ENCODE measurements at regions not wholly inside any gene's neighbourhood (a gene's known extent, or its start where the extent isn't known, plus 50 kb on each side); places are given as distances from the start of the nearest gene placed in this dataset.

GRCh38 chr3:86182606-86183005 lies 808.3 kb downstream of the VGLL3 start:
- POLR2A ChIA-PET, result no interaction called here
- CTCF ChIA-PET, result no interaction called here

GRCh38 chr3:86180696-86181095 lies 810.3 kb downstream of the VGLL3 start:
- FAIRE-seq, result no peak
- H3K27ac ChIP-seq, result no peak overlapping the region
- no peaks in the 10 kb centered on the region for H3K4me1 ChIP-seq
- no peaks in the 10 kb centered on the region for H3K9me3 ChIP-seq
- ChIA-PET POLR2A (no interaction called here), CTCF (no interaction called here)
- TF ChIP-seq HOXA7 (CRISPR knock-in tag; IDR thresholded peaks at IDR 0.05) (no peak), RAD21 (conservative IDR thresholded peaks at IDR 0.05 in 1 of 2, IDR thresholded peaks at IDR 0.05 in 1 of 2) (peak; percentile 21 to 44; a peak in 2 of 5 replicates)
- peak; percentile 62 to 92; a peak in 5 of 6 replicates for ATAC-seq
- 4% methylated on average over 2 of the region's 2 CpGs for WGBS (ENCODE audit: missing lambda C conversion rate)
- no peak overlapping the region for H3K4me3 ChIP-seq
- no peak overlapping the region for H3K4me2 ChIP-seq
- DNase-seq (ENCODE audit: low read depth in 1 of 2, low spot score in 1 of 2), result peak; percentile 3 to 61

More at GRCh38 chr3:86182606-86183005, 808.3 kb downstream of the VGLL3 start:
- ATAC-seq, result no peak
- no peak for DNase-seq (ENCODE audit: low read depth in 1 of 2, low spot score in 1 of 2)
- TF ChIP-seq CBX8 (IDR thresholded peaks at IDR 0.05), result no peak
- TF ChIP-seq RAD21 (conservative IDR thresholded peaks at IDR 0.05 in 1 of 2, IDR thresholded peaks at IDR 0.05 in 1 of 2), result no peak
- TF ChIP-seq ZSCAN20 (CRISPR knock-in tag; IDR thresholded peaks at IDR 0.05), result no peak
- no peak for TF ChIP-seq NFE2L2 (conservative IDR thresholded peaks at IDR 0.05; ENCODE audit: low read length)
- no peak for TF ChIP-seq ESRRA (IDR thresholded peaks at IDR 0.05; ENCODE audit: borderline replicate concordance, low read length)
- no peak for TF ChIP-seq TP53 (CRISPR knock-in tag; IDR thresholded peaks at IDR 0.05)
- TF ChIP-seq EHF (CRISPR knock-in tag; IDR thresholded peaks at IDR 0.05), result no peak
- TF ChIP-seq MAZ (IDR thresholded peaks at IDR 0.05; ENCODE audit: borderline replicate concordance, low read depth, low read length), result no peak
- no peak for TF ChIP-seq HES2 (IDR thresholded peaks at IDR 0.05)
- no peak for TF ChIP-seq RCOR1 (IDR thresholded peaks at IDR 0.05; ENCODE audit: low read depth, low read length)
- TF ChIP-seq EHMT2 (IDR thresholded peaks at IDR 0.05; ENCODE audit: low read depth), result no peak
- no peak for TF ChIP-seq FOSL2 (IDR thresholded peaks at IDR 0.05)
- no peak for TF ChIP-seq FOSL2 (CRISPR knock-in tag; IDR thresholded peaks at IDR 0.05)
- H3K9me3 ChIP-seq, result no peaks in the 10 kb centered on the region
- H3K4me1 ChIP-seq, result no peaks in the 10 kb centered on the region
- no peak overlapping the region for H3K4me2 ChIP-seq
- 49% methylated on average over 2 of the region's 2 CpGs for WGBS (ENCODE audit: missing lambda C conversion rate)
- H3K27ac ChIP-seq, result no peak overlapping the region
- H3K4me3 ChIP-seq, result no peak overlapping the region
- no peak for FAIRE-seq

GRCh38 chr3:86178095-86178494 lies 812.9 kb downstream of the VGLL3 start:
- no peak for TF ChIP-seq POLR2A (IDR thresholded peaks at IDR 0.05; ENCODE audit: low read length)
- no peak for TF ChIP-seq ZC3H11A (IDR thresholded peaks at IDR 0.05)
- no peak for TF ChIP-seq JUN (IDR thresholded peaks at IDR 0.05)
- no peak for TF ChIP-seq HES2 (IDR thresholded peaks at IDR 0.05)
- no peak for TF ChIP-seq RCOR1 (IDR thresholded peaks at IDR 0.05; ENCODE audit: low read depth, low read length)
- no peak for TF ChIP-seq POLR2AphosphoS2 (conservative IDR thresholded peaks at IDR 0.05; ENCODE audit: low read length)
- TF ChIP-seq JUNB (IDR thresholded peaks at IDR 0.05), result no peak
- no peak for TF ChIP-seq KDM1A (IDR thresholded peaks at IDR 0.05; ENCODE audit: low read depth)
- TF ChIP-seq ZSCAN20 (CRISPR knock-in tag; IDR thresholded peaks at IDR 0.05), result no peak
- no peak for TF ChIP-seq RNF2 (IDR thresholded peaks at IDR 0.05; ENCODE audit: borderline replicate concordance, low read depth)
- TF ChIP-seq MAFK (IDR thresholded peaks at IDR 0.05; ENCODE audit: partially characterized antibody), result no peak
- TF ChIP-seq ELK1 (IDR thresholded peaks at IDR 0.05; ENCODE audit: low read depth, low read length), result no peak
- TF ChIP-seq PBX3 (IDR thresholded peaks at IDR 0.05), result no peak
- ChIA-PET POLR2A (no interaction called here), CTCF (no interaction called here)
- no peak overlapping the region for H3K4me2 ChIP-seq
- FAIRE-seq, result no peak
- ATAC-seq, result no peak
- 59% methylated on average over 6 of the region's 6 CpGs for WGBS (ENCODE audit: missing lambda C conversion rate)
- no peaks in the 10 kb centered on the region for H3K9me3 ChIP-seq
- no peak overlapping the region for H3K27ac ChIP-seq
- no peak overlapping the region for H3K4me3 ChIP-seq
- H3K4me1 ChIP-seq, result no peaks in the 10 kb centered on the region
- DNase-seq (ENCODE audit: low read depth in 1 of 2, low spot score in 1 of 2), result no peak

Data from A549 (cell line).